Nephron progenitor cell (in vitro differentiated cells): ENCODE measurements at regions not wholly inside any gene's neighbourhood (a gene's known extent, or its start where the extent isn't known, plus 50 kb on each side); places are given as distances from the start of the nearest gene placed in this dataset.
"Not testable (repeated sequence)": the region's sequence is repeated elsewhere in the genome, so short reads cannot be mapped to it uniquely, and the experiment has no call there.

Experiments
- DNase-seq: peaks from one replicate; pipeline ENCODE4 v3.0.0; 2021
- H3K27ac Mint-ChIP-seq: 2 replicates; pipeline ENCODE4 v1.8.0; 2021; ENCODE audit warnings: mild to moderate bottlenecking, moderate library complexity, mixed read lengths
- H3K27me3 Mint-ChIP-seq: 2 replicates; pipeline ENCODE4 v1.8.0; 2021; ENCODE audit warnings: mild to moderate bottlenecking, low read depth, mixed read lengths; ENCODE audit not compliant: poor library complexity
- H3K36me3 Mint-ChIP-seq: 2 replicates; pipeline ENCODE4 v1.8.0; 2021; ENCODE audit warnings: low read depth, mixed read lengths
- H3K4me1 Mint-ChIP-seq: 2 replicates; pipeline ENCODE4 v1.8.0; 2021; ENCODE audit warnings: mixed read lengths
- H3K4me3 Mint-ChIP-seq: 2 replicates; pipeline ENCODE4 v1.8.0; 2021; ENCODE audit warnings: mild to moderate bottlenecking, moderate library complexity, mixed read lengths
- H3K9me3 Mint-ChIP-seq: 2 replicates; pipeline ENCODE4 v1.8.0; 2021; ENCODE audit warnings: mild to moderate bottlenecking, moderate library complexity, mixed read lengths
- TF ChIP-seq, protein P1 (sequence below): fragments of 200-600 bp; sonication (generic); IDR thresholded peaks from 2 replicates; pipeline ENCODE4 v1.5.0; 2021; ENCODE audit warnings: antibody characterized with exemption

DNA sequence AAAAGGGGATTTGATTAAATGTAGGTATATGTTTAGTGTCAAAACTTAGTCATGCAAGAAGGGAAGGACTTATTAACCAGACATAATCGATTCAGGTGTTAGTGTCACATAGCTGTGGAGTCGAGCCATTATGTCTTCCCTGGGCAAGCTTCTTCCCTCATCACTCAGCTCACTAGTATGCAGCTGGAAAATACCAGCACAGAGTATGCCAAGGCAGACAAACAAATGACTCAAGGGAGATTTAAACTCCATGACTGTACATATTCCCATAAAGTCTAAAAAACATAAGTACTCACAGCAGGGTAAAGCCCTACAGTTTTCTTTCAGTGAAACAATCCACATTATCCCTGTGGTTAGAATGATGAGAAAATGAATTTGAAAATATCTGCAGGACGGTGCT is 304.5 kb downstream of the CBLL2 start:
- peaks cover 9% of the 10 kb centered on the region for H3K9me3 Mint-ChIP-seq
- no peak overlapping the region for H3K4me3 Mint-ChIP-seq
- no peaks in the 10 kb centered on the region for H3K4me1 Mint-ChIP-seq
- H3K27ac Mint-ChIP-seq, result no peak overlapping the region
- TF ChIP-seq, protein P1, sequence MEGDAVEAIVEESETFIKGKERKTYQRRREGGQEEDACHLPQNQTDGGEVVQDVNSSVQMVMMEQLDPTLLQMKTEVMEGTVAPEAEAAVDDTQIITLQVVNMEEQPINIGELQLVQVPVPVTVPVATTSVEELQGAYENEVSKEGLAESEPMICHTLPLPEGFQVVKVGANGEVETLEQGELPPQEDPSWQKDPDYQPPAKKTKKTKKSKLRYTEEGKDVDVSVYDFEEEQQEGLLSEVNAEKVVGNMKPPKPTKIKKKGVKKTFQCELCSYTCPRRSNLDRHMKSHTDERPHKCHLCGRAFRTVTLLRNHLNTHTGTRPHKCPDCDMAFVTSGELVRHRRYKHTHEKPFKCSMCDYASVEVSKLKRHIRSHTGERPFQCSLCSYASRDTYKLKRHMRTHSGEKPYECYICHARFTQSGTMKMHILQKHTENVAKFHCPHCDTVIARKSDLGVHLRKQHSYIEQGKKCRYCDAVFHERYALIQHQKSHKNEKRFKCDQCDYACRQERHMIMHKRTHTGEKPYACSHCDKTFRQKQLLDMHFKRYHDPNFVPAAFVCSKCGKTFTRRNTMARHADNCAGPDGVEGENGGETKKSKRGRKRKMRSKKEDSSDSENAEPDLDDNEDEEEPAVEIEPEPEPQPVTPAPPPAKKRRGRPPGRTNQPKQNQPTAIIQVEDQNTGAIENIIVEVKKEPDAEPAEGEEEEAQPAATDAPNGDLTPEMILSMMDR, result no peak
- DNase-seq, result no peak
- H3K36me3 Mint-ChIP-seq, result no peaks in the 10 kb centered on the region
- peaks cover 3% of the 10 kb centered on the region for H3K27me3 Mint-ChIP-seq

DNA sequence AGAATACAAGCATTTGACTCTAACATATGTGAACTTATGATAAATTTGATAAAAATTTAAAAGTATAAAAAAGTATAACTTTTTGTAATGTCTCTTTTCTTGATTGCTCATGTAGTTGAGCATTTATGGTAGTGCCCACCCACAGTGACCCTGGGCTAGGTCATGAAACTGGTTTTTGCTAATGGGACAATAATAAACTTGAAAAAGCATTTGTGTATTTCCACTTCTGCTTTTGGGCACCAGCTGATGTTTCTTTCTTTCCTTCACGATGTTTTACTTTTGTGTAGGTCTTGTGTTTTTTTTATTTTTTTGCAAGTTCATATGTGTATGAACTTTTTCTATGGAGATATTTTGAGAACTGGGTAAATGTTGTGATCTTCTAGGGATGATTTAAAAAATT is 313.1 kb downstream of the CBLL2 start:
- TF ChIP-seq, protein P1, result no peak
- Mint-ChIP-seq H3K27ac (no peak overlapping the region), H3K4me3 (no peak overlapping the region), H3K9me3 (no peaks in the 10 kb centered on the region), H3K36me3 (no peaks in the 10 kb centered on the region), H3K4me1 (no peaks in the 10 kb centered on the region), H3K27me3 (peaks cover 5% of the 10 kb centered on the region)
- no peak for DNase-seq

DNA sequence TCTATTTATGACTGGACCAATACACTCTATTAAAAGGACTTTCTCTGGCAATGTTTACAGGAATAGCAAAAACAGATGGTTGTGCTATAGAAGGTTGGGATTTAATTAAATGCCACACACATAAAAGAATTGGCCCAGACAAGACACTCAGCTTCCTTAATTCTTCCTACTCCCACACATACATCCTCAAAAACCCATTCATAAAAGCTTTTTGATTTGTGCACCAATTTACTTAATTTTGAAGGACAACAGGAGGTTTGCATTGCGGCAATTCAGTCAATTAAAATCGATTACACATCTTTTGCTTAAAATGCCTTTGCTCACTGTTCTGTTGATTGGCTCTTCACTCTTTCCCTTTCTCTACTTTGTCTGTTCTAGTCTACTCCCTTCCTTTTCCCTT is 317.1 kb downstream of the CBLL2 start:
- Mint-ChIP-seq H3K36me3 (no peaks in the 10 kb centered on the region), H3K9me3 (no peaks in the 10 kb centered on the region), H3K4me3 (no peak overlapping the region), H3K27ac (no peak overlapping the region), H3K27me3 (peaks cover 8% of the 10 kb centered on the region), H3K4me1 (no peaks in the 10 kb centered on the region)
- TF ChIP-seq, protein P1, result no peak
- no peak for DNase-seq

DNA sequence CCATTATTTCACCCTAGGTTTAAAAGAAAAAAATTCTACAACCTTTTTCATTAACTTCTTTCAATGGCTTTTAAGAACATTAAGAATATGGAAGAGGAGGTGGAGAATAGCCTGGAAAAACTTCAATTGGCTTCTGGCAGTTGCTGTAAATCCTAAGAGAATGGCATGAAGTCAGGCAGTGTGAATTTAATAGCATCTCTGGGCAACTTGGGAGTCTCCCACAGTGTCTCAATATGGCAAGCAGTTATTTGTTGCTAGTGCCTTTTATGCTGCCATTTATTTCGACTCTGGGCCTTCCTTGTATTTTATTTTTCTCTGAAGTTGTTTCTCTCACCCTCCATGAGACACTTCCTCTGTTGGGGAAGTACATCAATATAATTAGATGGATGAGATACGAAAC is 322.1 kb downstream of the CBLL2 start:
- H3K27me3 Mint-ChIP-seq, result peaks cover 3% of the 10 kb centered on the region
- no peak overlapping the region for H3K27ac Mint-ChIP-seq
- no peaks in the 10 kb centered on the region for H3K4me1 Mint-ChIP-seq
- no peak for DNase-seq
- no peaks in the 10 kb centered on the region for H3K36me3 Mint-ChIP-seq
- H3K4me3 Mint-ChIP-seq, result no peak overlapping the region
- H3K9me3 Mint-ChIP-seq, result peaks cover 14% of the 10 kb centered on the region
- TF ChIP-seq, protein P1, result no peak

DNA sequence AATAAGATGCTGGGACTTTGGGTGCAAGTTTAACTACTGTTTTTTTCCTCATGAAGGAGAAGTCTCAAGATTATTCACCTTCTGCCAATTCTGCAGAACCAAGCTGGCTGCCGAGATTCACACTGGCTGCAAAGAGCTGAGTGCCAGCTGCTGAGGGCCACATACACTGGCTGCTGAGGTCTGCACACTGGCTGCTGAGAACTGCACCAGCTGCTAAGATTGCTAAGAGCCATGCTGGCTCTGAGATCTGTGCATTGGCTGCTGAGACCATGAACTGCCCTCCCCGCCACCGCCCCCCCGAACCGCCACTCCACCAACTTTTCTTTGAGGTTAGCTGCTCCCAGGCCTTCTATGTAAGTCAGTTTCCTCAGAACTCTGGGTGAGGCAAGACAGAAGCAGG is 330.3 kb downstream of the CBLL2 start:
- Mint-ChIP-seq H3K27me3 (no peaks in the 10 kb centered on the region), H3K27ac (no peak overlapping the region), H3K9me3 (peaks cover 44% of the 10 kb centered on the region), H3K4me3 (no peak overlapping the region), H3K4me1 (no peaks in the 10 kb centered on the region), H3K36me3 (no peaks in the 10 kb centered on the region)
- TF ChIP-seq, protein P1, result no peak
- no peak for DNase-seq

DNA sequence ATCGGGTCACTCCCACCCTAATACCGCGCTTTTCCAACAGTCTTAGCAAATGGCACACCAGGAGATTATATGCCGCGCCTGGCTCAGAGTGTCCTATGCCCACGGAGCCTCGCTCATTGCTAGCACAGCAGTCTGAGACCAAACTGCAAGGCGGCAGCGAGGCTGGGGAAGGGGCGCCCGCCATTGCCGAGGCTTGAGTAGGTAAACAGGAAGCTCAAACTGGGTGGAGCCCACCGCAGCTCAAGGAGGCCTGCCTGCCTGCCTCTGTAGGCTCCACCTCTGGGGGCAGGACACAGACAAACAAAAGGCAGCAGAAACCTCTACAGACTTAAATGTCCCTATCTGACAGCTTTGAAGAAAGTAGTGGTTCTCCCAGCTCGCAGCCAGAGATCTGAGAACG is 336.7 kb downstream of the CBLL2 start:
- H3K9me3 Mint-ChIP-seq, result peaks cover 63% of the 10 kb centered on the region
- H3K36me3 Mint-ChIP-seq, H3K27ac Mint-ChIP-seq, H3K4me1 Mint-ChIP-seq, H3K27me3 Mint-ChIP-seq, DNase-seq, H3K4me3 Mint-ChIP-seq: not testable (repeated sequence)

DNA sequence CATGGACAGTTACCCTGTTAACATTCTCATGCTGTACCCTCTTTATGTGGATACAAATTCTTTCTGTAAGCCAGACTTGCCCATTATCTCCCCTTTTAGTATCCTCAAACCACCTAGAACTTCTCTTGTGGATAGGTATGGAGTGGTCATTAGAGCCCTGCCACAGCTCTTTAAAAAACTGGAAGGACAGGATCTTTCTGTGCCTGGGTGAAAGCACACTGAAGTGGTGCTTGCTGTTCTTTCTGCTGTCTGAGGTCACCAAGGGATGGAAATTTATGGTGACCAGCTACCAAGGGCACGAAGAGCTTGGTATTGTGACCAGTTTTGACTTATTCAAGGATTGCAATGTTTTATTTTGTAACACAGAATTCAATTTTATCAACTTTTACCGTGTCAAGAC is 344.2 kb downstream of the CBLL2 start:
- no peaks in the 10 kb centered on the region for H3K36me3 Mint-ChIP-seq
- no peaks in the 10 kb centered on the region for H3K27me3 Mint-ChIP-seq
- no peak overlapping the region for H3K4me3 Mint-ChIP-seq

More for the DNA sequence above, 344.2 kb downstream of the CBLL2 start:
- DNase-seq, result no peak
- Mint-ChIP-seq H3K4me1 (no peaks in the 10 kb centered on the region), H3K9me3 (peaks cover 16% of the 10 kb centered on the region), H3K27ac (no peak overlapping the region)
- TF ChIP-seq, protein P1, result no peak
